HG02678 (cell line): ENCODE measurements at regions not wholly inside any gene's neighbourhood (a gene's known extent, or its start where the extent isn't known, plus 50 kb on each side); places are given as distances from the start of the nearest gene placed in this dataset.

Experiments used
- ATAC-seq: cut with Tn5 transposase; IDR thresholded peaks from one replicate; pipeline ENCODE4 v1.9.1; 2021; ENCODE audit warnings: mild to moderate bottlenecking, moderate library complexity; ENCODE audit not compliant: unreplicated experiment

DNA sequence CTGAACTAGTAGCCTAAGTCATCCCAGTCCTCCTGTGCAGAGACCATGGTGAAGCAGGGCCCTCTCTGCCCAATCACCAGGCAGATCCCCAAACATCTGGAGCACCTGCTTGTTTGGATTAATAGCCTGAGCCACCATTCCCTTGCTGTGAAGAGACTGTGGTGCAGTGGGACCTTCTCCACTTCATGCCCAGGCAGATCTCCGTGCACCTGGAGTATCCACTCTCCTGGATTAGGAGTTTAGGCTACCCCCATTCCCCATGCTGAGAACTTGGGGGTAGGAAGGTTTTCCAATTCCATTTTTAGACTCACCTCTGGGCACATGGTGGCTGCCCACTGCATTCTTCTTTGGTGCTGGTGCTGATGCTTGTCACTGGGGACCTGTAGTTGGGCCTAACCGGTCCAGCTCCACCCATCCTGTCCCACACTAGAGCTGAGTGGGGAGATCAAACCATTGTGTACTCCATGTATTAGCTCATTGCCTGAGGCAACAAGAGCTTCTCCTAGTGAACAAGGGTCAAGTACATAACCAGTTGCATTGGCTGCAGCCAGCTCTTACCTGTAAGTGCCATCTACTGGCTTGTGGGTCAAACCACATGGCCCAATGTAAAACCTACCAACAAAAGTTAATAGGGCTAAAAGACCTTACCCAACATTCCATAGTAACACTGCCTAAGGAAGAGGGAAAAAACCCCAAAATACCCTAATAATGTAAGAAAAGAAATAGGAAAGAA is 382.5 kb upstream of the CBLB start:
- ATAC-seq = no peak

- peak; percentile 93 for ATAC-seq
Observed at GRCh38 chr3:106255870-106256248, 387.0 kb upstream of the CBLB start.

- peak; percentile 21 for ATAC-seq
Observed at GRCh38 chr3:106256249-106256957, 387.6 kb upstream of the CBLB start.

- no peak for ATAC-seq
Observed at GRCh38 chr3:106257172-106257571, 388.4 kb upstream of the CBLB start.

DNA sequence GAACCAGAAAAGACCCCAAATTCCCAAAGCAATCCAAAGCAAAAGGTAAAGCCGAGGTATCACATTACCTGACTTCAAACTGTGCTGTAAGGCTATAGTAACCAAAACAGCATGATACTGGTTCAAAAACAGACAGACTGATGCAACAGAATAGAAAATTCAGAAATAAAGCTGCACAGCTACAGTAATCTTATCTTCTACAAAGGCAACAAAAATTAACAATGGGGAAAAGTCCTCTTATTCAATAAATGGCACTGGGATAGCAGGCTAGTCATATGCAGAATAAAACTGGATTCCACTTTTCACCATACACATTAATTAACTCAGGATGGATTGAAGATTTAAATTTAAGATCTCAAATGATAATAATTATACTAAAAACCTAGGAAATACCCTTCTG is 392.6 kb upstream of the CBLB start:
- no peak for ATAC-seq

GRCh38 chr3:106261915-106262683 is 393.3 kb upstream of the CBLB start:
- no peak for ATAC-seq

DNA sequence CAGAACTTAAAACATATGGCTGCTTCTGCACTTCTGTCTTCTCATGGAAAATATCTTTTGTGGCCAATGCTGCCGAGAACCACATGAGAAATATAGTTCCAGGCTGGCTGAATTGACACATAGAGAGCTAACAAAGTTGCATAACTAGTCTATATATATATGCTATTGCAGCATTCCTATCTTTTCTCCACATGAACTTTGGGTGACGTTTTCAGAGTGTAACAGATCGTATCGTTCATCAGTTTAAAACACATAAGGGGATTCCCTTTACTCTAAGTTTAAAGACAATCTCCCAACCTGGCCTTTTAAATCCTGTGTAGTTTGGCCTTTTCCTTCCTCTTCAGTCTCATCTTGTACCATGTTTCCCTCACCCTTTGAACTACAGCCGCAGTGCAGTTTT is 394.2 kb upstream of the CBLB start:
- no peak for ATAC-seq

- no peak for ATAC-seq
Observed at GRCh38 chr3:106263546-106263945, 394.7 kb upstream of the CBLB start.

GRCh38 chr3:106265704-106266103 is 396.9 kb upstream of the CBLB start:
- ATAC-seq = no peak

DNA sequence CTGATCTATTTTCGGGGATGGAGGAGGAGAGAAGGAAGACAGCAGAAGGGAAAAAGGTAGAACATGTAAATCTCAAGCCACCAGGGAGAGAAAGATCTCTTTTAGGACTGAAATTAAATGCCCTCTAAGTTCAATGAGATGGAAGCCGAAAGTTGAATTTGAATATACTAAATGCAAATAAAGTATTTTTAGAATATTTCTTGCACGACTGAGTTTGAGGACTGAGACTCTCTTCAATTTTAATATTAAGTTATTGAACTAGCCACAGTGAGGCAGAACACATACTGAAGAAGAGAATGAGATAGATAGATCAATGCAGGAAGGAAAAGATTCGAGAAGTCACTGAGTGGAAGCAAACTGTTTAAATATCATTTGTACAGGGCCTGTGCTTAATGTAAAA is 399.9 kb upstream of the CBLB start:
- no peak for ATAC-seq

DNA sequence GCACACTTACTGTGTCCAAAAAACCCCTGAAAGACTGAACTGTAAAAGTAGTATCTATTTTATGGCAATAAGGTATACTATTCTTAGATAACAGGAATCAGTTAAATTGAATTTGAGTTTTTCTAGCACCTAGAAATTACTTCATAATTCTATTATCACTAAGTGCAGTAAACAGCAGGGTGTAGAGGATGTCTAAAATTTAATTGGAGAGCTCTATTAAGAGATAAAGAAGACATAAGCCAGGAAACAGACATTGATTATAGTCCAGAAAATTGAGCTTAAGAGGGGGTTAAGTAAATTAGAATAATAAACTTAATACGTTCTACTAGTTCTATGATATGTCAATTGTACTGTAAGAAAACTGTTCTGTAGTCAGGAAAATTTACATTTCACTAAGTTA is 403.5 kb upstream of the CBLB start:
- ATAC-seq = no peak

DNA sequence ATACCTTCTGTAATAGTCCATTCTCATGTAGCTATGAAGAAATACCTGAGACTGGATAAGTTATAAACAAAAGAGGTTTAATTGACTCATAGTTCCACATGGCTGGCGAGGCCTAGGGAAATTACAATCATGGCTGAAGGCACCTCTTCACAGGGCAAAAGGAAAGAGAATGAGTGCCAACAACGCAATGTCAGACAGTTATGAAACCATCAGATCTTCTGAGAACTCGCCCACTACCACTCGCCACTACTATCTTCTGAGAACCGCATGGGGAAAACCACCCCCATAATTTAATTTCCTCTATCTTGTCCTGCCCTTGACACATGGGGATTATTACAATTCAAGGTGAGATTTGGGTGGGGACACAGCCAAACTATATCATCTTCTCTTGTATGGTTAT is 406.8 kb upstream of the CBLB start:
- no peak for ATAC-seq

- ATAC-seq = no peak
Observed at GRCh38 chr3:106276151-106276550, 407.3 kb upstream of the CBLB start.

DNA sequence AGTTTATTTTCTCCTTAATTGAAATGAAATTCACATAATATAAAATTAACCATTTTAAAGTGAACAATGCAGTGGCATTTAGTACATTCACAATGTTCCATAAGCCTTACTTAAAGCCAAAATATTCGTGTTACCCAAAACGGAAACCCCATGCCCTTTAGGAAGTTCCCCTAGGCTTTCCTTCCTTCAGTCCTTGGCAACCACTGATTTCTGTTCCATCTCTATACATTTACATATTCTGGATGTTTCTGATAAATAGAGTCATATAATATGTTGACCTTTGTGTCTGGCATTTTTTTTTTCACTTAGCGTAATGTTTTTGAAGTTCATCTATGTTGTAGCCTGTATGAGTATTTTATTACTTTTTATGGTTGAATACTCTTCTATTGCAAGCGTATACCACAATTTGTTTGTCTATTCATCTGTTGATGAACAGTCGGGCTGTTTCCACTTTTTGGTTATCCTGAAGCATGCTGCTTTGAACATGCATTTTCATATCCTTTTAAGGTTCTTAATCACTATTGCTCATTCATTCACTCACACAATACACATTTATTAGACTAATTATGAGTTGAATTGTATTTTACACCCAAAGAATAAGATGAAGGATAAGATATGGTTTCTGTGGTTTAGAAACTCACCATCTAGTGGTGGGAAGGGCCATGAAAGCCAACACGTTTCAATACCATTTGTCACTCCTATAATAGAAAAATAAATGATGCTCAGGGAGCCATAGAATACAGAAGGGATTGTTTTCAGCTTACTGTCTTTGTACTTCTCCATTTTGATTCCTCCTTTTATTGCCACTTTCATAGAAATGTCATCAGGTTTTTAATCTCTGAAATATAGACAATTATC is 408.2 kb upstream of the CBLB start:
- no peak for ATAC-seq

GRCh38 chr3:106277731-106278130 is 408.9 kb upstream of the CBLB start:
- ATAC-seq = no peak

DNA sequence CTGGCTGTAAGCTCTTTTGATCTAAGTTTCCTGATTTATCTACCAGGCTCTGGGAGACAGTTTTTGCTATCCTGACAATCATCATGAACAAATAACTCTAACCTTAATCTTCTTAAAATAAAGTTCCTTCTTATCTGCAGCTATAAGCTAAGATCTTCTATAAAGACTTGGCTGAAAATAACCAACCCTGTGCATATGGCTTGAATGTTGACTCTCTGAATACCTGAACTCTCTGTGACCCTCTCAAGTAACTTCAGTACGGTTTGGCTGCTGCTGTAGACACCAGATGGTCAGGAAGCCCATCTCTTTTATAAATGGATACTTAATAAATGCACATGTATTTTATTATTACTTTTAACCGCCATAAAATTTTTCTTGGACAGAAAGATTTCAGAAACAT is 412.4 kb upstream of the CBLB start:
- no peak for ATAC-seq

DNA sequence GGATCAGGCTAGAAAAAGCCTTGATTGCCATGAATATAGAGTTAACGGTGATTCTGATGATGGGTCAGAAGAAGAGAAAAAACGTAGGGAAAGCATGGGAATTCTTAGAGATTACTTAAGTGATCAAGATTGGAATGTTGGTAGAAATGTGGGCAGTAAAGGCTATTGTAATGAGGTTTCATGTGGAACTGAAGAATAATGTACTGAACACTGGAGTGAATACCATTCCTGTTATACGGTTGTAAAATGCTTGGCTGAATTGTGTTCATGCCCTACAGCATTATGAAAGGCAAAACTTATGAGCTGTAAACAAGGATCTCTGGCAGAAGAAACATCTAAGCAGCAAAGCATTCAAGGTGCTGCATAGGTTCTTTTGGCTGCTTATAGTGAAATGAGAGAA is 414.1 kb upstream of the CBLB start:
- ATAC-seq = no peak

GRCh38 chr3:106288781-106289180 is 420.0 kb upstream of the CBLB start:
- ATAC-seq = no peak

GRCh38 chr3:106290304-106290997 is 421.6 kb upstream of the CBLB start:
- ATAC-seq = no peak

GRCh38 chr3:106293161-106293560 is 424.3 kb upstream of the CBLB start:
- ATAC-seq = no peak
